Spleen (tissue), 7 donors: ENCODE measurements at regions not wholly inside any gene's neighbourhood (a gene's known extent, or its start where the extent isn't known, plus 50 kb on each side); places are given as distances from the start of the nearest gene placed in this dataset.

Source experiments
- CTCF ChIP-seq, 11 experiments: fragments of 200-600 bp in 7 of 11; fragments of 450-650 bp in 4 of 11; sonication (generic) in 4 of 11; IDR thresholded peaks in 8 of 11; conservative IDR thresholded peaks in 3 of 11; 1 replicate in 7 of 11; 2 replicates in 4 of 11; pipeline versions ENCODE4 v1.4.0 to v1.8.0; 2016 to 2021; ENCODE audit warnings: antibody characterized with exemption in 11 of 11, inconsistent platforms in 4 of 11, mild to moderate bottlenecking in 1 of 11
- POLR2A ChIP-seq, 3 donors: fragments of 450-650 bp; IDR thresholded peaks; one replicate each; pipeline ENCODE4 v1.5.1; 2017; ENCODE audit warnings: antibody characterized with exemption in 3 of 3, mild to moderate bottlenecking in 1 of 3
- POLR2AphosphoS5 ChIP-seq, 3 donors: sonication (generic); formaldehyde crosslinking; IDR thresholded peaks; one replicate each; pipeline ENCODE4 v1.5.1; 2017; ENCODE audit warnings: antibody characterized with exemption in 3 of 3
- donor health status: DM: no; HTN: no; CAD: no; lungs with moderate emphysema.
- donor health status: DM: no; HTN: no; CAD: no.
- donor health status: DM: no; HTN: no; CAD: no.

- TF ChIP-seq CTCF (IDR thresholded peaks at IDR 0.05 in 8 of 11, conservative IDR thresholded peaks at IDR 0.05 in 3 of 11) (no peak), POLR2A (IDR thresholded peaks at IDR 0.05) (no peak), POLR2AphosphoS5 (IDR thresholded peaks at IDR 0.05) (peak in 2 of 3 donors; percentile 19 to 69)
Measured at GRCh38 chr9:134243778-134244467, 79.6 kb upstream of the RNU6ATAC start.
